ENCODE measurements at regions not wholly inside any gene's neighbourhood (a gene's known extent, or its start where the extent isn't known, plus 50 kb on each side); places are given as distances from the start of the nearest gene placed in this dataset.

DNA sequence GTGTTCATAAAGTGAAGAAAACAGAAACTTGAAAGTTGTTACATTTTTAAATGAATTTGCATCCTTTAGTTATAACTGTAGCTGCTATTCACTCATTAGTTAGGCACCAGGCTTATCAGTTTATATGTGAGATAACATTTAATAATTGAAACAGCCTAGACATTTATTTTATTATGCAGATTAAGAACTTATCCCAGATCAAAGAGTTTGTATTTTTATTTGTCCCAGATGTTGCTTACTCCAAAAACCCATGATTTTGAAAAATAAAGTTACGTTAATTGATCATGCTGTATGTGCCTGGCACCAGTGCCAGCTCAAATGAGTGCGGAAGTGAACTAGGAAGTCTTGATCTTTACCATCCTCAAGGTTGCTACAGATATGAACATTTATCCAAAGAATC is 172.7 kb upstream of the CARD18 start:
- TF ChIP-seq, protein P1, sequence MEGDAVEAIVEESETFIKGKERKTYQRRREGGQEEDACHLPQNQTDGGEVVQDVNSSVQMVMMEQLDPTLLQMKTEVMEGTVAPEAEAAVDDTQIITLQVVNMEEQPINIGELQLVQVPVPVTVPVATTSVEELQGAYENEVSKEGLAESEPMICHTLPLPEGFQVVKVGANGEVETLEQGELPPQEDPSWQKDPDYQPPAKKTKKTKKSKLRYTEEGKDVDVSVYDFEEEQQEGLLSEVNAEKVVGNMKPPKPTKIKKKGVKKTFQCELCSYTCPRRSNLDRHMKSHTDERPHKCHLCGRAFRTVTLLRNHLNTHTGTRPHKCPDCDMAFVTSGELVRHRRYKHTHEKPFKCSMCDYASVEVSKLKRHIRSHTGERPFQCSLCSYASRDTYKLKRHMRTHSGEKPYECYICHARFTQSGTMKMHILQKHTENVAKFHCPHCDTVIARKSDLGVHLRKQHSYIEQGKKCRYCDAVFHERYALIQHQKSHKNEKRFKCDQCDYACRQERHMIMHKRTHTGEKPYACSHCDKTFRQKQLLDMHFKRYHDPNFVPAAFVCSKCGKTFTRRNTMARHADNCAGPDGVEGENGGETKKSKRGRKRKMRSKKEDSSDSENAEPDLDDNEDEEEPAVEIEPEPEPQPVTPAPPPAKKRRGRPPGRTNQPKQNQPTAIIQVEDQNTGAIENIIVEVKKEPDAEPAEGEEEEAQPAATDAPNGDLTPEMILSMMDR (conservative IDR thresholded peaks at IDR 0.05; ENCODE audit: low read length) = no peak
- TF ChIP-seq EZH2phosphoT487 (IDR thresholded peaks at IDR 0.05; ENCODE audit: borderline replicate concordance, low read depth, low read length) = no peak

Data from OCI-LY7 (cell line).